BE2C (cell line): ENCODE measurements at regions not wholly inside any gene's neighbourhood (a gene's known extent, or its start where the extent isn't known, plus 50 kb on each side); places are given as distances from the start of the nearest gene placed in this dataset.

Source experiments
- DNase-seq: peaks from one replicate; pipeline ENCODE4 v3.0.0-alpha.2; 2020
- H3K27me3 ChIP-seq: fragments of 250-450 bp; sonication (Bioruptor Pico); 2 replicates; pipeline ENCODE4 v1.5.1; 2020; ENCODE audit warnings: mild to moderate bottlenecking
- H3K36me3 ChIP-seq: fragments of 250-450 bp; sonication (Bioruptor Pico); 2 replicates; pipeline ENCODE4 v1.5.1; 2020; ENCODE audit warnings: mild to moderate bottlenecking
- H3K4me1 ChIP-seq: fragments of 250-450 bp; sonication (Bioruptor Pico); 2 replicates; pipeline ENCODE4 v1.5.1; 2020
- H3K4me3 ChIP-seq: 2 replicates; pipeline ENCODE4 v1.5.1; 2011; ENCODE audit warnings: low read depth, low read length
- H3K9me3 ChIP-seq: fragments of 250-450 bp; sonication (Bioruptor Pico); 2 replicates; pipeline ENCODE4 v1.5.1; 2020
- TF ChIP-seq, protein P1 (sequence below): IDR thresholded peaks from 2 replicates; pipeline ENCODE4 v1.5.1; 2012; ENCODE audit warnings: mild to moderate bottlenecking, low read depth, low read length

DNA sequence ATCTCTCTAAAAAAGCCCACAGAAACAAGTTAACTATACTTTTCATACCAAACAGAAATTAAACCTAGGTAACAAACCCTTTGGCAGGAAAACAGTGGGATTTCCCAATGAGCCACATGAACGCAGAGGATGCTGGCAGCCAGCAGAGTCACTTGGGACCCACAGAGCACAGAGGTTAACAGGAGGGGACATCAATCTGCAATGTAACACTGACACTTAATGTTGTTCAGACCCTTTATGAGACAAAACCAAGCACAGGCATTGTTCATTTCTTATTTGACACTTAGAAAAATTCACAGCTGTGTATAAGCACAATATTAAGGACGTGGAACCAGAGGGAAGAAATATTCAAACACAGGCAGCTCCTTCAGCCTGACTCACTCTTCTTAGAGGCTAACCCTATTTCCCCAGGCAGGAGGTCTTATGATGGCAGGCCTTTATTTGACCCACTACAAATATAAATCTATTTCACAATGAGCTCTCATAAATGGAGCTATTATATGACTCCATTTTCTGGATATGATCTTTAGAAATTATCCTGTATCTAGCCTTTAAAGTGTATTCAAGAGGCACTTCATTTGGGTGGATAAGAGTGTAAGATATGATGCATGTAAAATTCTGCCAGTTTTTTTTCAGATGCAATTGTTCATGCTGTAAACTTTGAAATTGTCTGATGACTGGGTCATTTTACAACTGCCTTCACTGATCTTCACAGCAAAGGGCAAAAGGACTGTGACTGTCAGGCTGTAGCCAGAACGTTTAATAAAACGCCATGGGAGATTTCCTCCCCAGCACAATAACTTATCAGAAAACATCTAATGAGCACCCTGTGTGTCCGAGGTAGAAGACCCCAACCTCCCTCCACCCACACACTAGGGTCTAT lies 132.8 kb upstream of the SATB2 start:
- H3K27me3 ChIP-seq: peaks cover 51% of the 10 kb centered on the region
- H3K36me3 ChIP-seq: no peaks in the 10 kb centered on the region
- H3K9me3 ChIP-seq: no peaks in the 10 kb centered on the region
- no peak for DNase-seq
- TF ChIP-seq, protein P1, sequence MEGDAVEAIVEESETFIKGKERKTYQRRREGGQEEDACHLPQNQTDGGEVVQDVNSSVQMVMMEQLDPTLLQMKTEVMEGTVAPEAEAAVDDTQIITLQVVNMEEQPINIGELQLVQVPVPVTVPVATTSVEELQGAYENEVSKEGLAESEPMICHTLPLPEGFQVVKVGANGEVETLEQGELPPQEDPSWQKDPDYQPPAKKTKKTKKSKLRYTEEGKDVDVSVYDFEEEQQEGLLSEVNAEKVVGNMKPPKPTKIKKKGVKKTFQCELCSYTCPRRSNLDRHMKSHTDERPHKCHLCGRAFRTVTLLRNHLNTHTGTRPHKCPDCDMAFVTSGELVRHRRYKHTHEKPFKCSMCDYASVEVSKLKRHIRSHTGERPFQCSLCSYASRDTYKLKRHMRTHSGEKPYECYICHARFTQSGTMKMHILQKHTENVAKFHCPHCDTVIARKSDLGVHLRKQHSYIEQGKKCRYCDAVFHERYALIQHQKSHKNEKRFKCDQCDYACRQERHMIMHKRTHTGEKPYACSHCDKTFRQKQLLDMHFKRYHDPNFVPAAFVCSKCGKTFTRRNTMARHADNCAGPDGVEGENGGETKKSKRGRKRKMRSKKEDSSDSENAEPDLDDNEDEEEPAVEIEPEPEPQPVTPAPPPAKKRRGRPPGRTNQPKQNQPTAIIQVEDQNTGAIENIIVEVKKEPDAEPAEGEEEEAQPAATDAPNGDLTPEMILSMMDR: no peak
- H3K4me1 ChIP-seq: no peaks in the 10 kb centered on the region
- H3K4me3 ChIP-seq: no peak overlapping the region

DNA sequence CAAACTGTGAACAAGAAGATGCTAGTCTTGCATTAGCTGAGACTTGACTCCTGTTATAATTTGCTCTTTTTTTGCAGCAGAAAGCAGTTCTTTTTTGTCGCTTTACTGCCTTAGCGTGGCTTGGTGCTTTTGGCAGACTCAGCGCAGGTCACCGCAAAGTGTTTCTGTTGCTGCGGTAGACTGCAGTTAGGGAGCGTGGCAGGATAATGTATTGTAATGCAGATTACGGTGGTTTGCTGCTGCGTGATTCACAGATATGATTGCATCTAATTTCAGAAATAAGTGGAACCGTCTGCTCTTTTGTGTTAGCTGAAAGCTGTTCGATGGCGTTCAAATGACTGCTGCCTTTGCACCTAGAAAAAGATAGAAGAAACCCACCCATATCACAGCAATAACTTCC lies 131.6 kb upstream of the SATB2 start:
- H3K4me1 ChIP-seq: no peaks in the 10 kb centered on the region
- no peak for DNase-seq
- H3K9me3 ChIP-seq: no peaks in the 10 kb centered on the region
- TF ChIP-seq, protein P1: no peak
- peaks cover 52% of the 10 kb centered on the region for H3K27me3 ChIP-seq
- H3K36me3 ChIP-seq: no peaks in the 10 kb centered on the region
- H3K4me3 ChIP-seq: no peak overlapping the region

DNA sequence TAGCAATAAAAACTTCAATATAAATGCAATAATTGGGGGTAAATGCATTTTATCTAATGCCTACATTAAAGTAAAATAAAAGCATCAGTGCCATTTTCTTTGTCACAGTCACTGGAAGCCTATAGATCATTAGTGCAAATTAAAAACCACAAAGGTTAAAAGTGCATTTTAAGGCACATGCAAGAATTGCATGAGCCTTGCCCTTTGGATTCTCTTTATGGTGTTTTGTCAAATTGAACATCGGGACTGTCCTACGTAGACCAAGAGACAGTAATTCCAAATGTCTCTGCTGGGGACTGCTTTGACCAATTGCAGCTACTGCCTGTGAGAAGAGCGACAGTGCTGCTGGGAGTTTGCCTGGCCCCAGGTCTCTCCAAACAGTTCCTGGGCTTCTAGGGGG lies 130.3 kb upstream of the SATB2 start:
- DNase-seq: no peak
- H3K27me3 ChIP-seq: peaks cover 62% of the 10 kb centered on the region
- no peak overlapping the region for H3K4me3 ChIP-seq
- H3K9me3 ChIP-seq: no peaks in the 10 kb centered on the region
- no peaks in the 10 kb centered on the region for H3K36me3 ChIP-seq
- H3K4me1 ChIP-seq: no peaks in the 10 kb centered on the region
- TF ChIP-seq, protein P1: no peak

DNA sequence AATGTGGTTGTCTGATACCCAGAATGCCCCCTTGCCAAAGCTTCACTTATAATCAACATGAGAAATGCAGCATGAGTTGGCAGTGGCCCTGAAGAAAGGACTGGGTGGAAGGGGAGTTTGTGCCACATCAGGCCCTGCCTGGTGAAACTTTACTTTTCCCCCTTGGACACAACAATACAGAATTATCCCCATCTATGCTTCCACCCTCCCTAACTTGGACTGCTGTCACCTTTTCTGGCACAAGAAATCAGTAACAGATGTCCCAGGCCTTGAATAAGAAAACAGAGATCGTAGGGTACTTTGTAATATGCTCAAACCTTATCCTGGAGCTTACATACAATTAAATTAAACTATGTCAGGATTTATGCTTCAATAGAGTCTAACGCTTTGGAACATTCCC lies 128.9 kb upstream of the SATB2 start:
- H3K4me3 ChIP-seq: no peak overlapping the region
- H3K9me3 ChIP-seq: no peaks in the 10 kb centered on the region
- H3K4me1 ChIP-seq: no peaks in the 10 kb centered on the region
- DNase-seq: no peak
- TF ChIP-seq, protein P1: no peak
- H3K27me3 ChIP-seq: peaks cover 58% of the 10 kb centered on the region
- no peaks in the 10 kb centered on the region for H3K36me3 ChIP-seq

DNA sequence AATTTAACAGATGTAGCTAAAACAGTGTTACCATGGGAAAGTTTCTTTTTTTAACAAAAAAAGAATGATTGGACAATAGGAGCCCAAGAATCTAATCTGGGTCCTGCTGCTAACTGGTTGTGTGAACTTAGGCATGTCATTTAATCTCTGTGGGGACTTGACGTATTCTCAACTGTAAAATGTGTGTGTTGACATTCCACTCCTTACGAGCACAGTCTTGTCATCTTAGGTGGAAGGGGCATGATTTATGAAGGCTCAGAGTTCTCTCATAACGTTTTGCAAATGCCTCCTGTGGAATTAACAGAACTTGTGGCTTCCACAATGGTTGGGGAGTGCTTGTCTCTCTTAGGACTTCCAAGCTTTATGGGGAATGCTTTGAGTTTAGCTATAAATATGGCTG lies 125.9 kb upstream of the SATB2 start:
- TF ChIP-seq, protein P1: no peak

DNA sequence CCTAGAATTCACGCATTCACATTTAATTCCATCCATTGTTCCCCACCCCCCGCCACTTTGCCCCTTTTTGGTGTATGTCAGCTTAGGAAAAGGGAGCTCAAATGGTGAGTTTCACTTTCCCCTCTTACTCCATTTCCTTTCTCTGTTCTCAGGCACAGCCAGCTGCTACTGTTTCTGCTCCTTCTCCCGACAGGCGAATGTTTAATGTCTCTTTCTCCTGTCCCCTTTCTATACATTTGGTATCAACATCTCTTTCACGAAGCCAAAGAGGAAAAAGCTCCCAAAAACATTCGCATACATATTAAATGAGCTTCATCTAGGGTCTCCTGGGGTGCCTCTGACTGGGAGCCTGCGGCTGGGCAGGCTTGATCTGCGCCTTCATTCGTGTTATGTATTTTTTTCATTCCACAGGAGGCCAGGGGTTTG lies 124.2 kb upstream of the SATB2 start:
- Histone ChIP-seq H3K4me1 (no peaks in the 10 kb centered on the region), H3K36me3 (no peaks in the 10 kb centered on the region), H3K4me3 (no peak overlapping the region), H3K9me3 (no peaks in the 10 kb centered on the region), H3K27me3 (peaks cover 42% of the 10 kb centered on the region)
- DNase-seq: no peak
- TF ChIP-seq, protein P1: no peak

More for the DNA sequence above, 125.9 kb upstream of the SATB2 start:
- peaks cover 57% of the 10 kb centered on the region for H3K27me3 ChIP-seq
- H3K4me3 ChIP-seq: no peak overlapping the region
- no peak for DNase-seq
- no peaks in the 10 kb centered on the region for H3K36me3 ChIP-seq
- no peaks in the 10 kb centered on the region for H3K4me1 ChIP-seq
- no peaks in the 10 kb centered on the region for H3K9me3 ChIP-seq
